HG03521 (cell line): ENCODE measurements at regions not wholly inside any gene's neighbourhood (a gene's known extent, or its start where the extent isn't known, plus 50 kb on each side); places are given as distances from the start of the nearest gene placed in this dataset.

Experiments
- ATAC-seq: cut with Tn5 transposase; IDR thresholded peaks from one replicate; pipeline ENCODE4 v1.9.1; 2021; ENCODE audit warnings: mild to moderate bottlenecking, moderate library complexity; ENCODE audit not compliant: unreplicated experiment

GRCh38 chr18:44517136-44517535 is 163.6 kb upstream of the SETBP1 start:
- ATAC-seq = no peak

GRCh38 chr18:44518091-44518615 is 162.5 kb upstream of the SETBP1 start:
- no peak for ATAC-seq

- no peak for ATAC-seq
Observed at GRCh38 chr18:44518666-44519065, 162.0 kb upstream of the SETBP1 start.

GRCh38 chr18:44520981-44521667 is 159.6 kb upstream of the SETBP1 start:
- no peak for ATAC-seq

- no peak for ATAC-seq
Observed at GRCh38 chr18:44521668-44522022, 159.0 kb upstream of the SETBP1 start.

- ATAC-seq = no peak
Observed at GRCh38 chr18:44526705-44527415, 153.8 kb upstream of the SETBP1 start.

GRCh38 chr18:44533071-44533470 is 147.6 kb upstream of the SETBP1 start:
- ATAC-seq = no peak

GRCh38 chr18:44536046-44536445 is 144.6 kb upstream of the SETBP1 start:
- no peak for ATAC-seq

GRCh38 chr18:44536619-44537018 is 144.1 kb upstream of the SETBP1 start:
- ATAC-seq = no peak

- no peak for ATAC-seq
Observed at GRCh38 chr18:44537526-44537925, 143.2 kb upstream of the SETBP1 start.

GRCh38 chr18:44539926-44540325 is 140.8 kb upstream of the SETBP1 start:
- ATAC-seq = no peak

- no peak for ATAC-seq
Observed at GRCh38 chr18:44541159-44541558, 139.5 kb upstream of the SETBP1 start.

GRCh38 chr18:44541781-44542180 is 138.9 kb upstream of the SETBP1 start:
- ATAC-seq = no peak

- no peak for ATAC-seq
Observed at GRCh38 chr18:44543387-44543786, 137.3 kb upstream of the SETBP1 start.

- ATAC-seq = no peak
Observed at GRCh38 chr18:44545359-44545985, 135.2 kb upstream of the SETBP1 start.

GRCh38 chr18:44546954-44547353 is 133.7 kb upstream of the SETBP1 start:
- ATAC-seq = no peak

- no peak for ATAC-seq
Observed at GRCh38 chr18:44548291-44549221, 132.1 kb upstream of the SETBP1 start.

GRCh38 chr18:44552706-44553105 is 128.0 kb upstream of the SETBP1 start:
- ATAC-seq = no peak

- no peak for ATAC-seq
Observed at GRCh38 chr18:44556296-44556695, 124.4 kb upstream of the SETBP1 start.

- no peak for ATAC-seq
Observed at GRCh38 chr18:44557616-44558151, 123.0 kb upstream of the SETBP1 start.

- no peak for ATAC-seq
Observed at GRCh38 chr18:44558767-44559166, 121.9 kb upstream of the SETBP1 start.
